SK-N-SH treated with all-trans-retinoic acid at 6 μM for 48 hours (cell line): ENCODE measurements at regions not wholly inside any gene's neighbourhood (a gene's known extent, or its start where the extent isn't known, plus 50 kb on each side); places are given as distances from the start of the nearest gene placed in this dataset.

Experiments used
- ATAC-seq: fragments of 200-7000 bp; cut with Tn5 transposase; 3 replicates; pipeline ENCODE4 v1.9.1; 2020; ENCODE audit warnings: mild to moderate bottlenecking, moderate library complexity
- ARNTL ChIP-seq: fragments of 450-650 bp; formaldehyde crosslinking; IDR thresholded peaks from 2 replicates; pipeline ENCODE4 v1.5.0; 2020; ENCODE audit warnings: low read depth, mild to moderate bottlenecking, moderate library complexity, borderline replicate concordance
- BACH2 ChIP-seq: fragments of 250-450 bp; sonication (Bioruptor Pico); IDR thresholded peaks from 2 replicates; pipeline ENCODE4 v1.9.0; 2021; ENCODE audit warnings: mild to moderate bottlenecking, borderline replicate concordance
- CREB5 ChIP-seq: fragments of 250-450 bp; sonication (Bioruptor Pico); IDR thresholded peaks from 2 replicates; pipeline ENCODE4 v1.5.1; 2020; ENCODE audit warnings: low read depth, mild to moderate bottlenecking, moderate library complexity
- CSDC2 ChIP-seq: fragments of 250-450 bp; sonication (Bioruptor Pico); IDR thresholded peaks from 2 replicates; pipeline ENCODE4 v1.5.0; 2020; ENCODE audit warnings: mild to moderate bottlenecking, moderate library complexity
- CSRNP3 ChIP-seq: fragments of 250-450 bp; sonication (Bioruptor Pico); IDR thresholded peaks from 2 replicates; pipeline ENCODE4 v1.5.1; 2021; ENCODE audit warnings: mild to moderate bottlenecking, moderate library complexity
- ESRRG ChIP-seq: fragments of 250-450 bp; sonication (Bioruptor Pico); IDR thresholded peaks from 2 replicates; pipeline ENCODE4 v1.6.1; 2021; ENCODE audit warnings: mild to moderate bottlenecking
- GLIS3 ChIP-seq: fragments of 250-450 bp; sonication (Bioruptor Pico); IDR thresholded peaks from 2 replicates; pipeline ENCODE4 v1.5.0; 2020; ENCODE audit warnings: mild to moderate bottlenecking, moderate library complexity
- ISL1 ChIP-seq: fragments of 250-450 bp; sonication (Bioruptor Pico); IDR thresholded peaks from 2 replicates; pipeline ENCODE4 v2.1.2; 2022; ENCODE audit warnings: mild to moderate bottlenecking, moderate library complexity
- OSR1 ChIP-seq: fragments of 250-450 bp; sonication (Bioruptor Pico); IDR thresholded peaks from 2 replicates; pipeline ENCODE4 v1.8.0; 2022; ENCODE audit warnings: moderate library complexity, mild to moderate bottlenecking, inconsistent platforms
- PATZ1 ChIP-seq: fragments of 250-450 bp; sonication (Bioruptor Pico); IDR thresholded peaks from 2 replicates; pipeline ENCODE4 v1.8.0; 2020; ENCODE audit warnings: mild to moderate bottlenecking, moderate library complexity, borderline replicate concordance
- POU6F1 ChIP-seq: fragments of 250-450 bp; sonication (Bioruptor Pico); IDR thresholded peaks from 2 replicates; pipeline ENCODE4 v1.8.0; 2021; ENCODE audit warnings: low read depth, mild to moderate bottlenecking, moderate library complexity, borderline replicate concordance
- PPARA ChIP-seq: fragments of 250-450 bp; sonication (Bioruptor Pico); IDR thresholded peaks from 2 replicates; pipeline ENCODE4 v1.5.0; 2020; ENCODE audit warnings: mild to moderate bottlenecking, borderline replicate concordance
- RARB ChIP-seq: fragments of 250-450 bp; sonication (Bioruptor Pico); IDR thresholded peaks from 2 replicates; pipeline ENCODE4 v1.8.0; 2021; ENCODE audit warnings: mild to moderate bottlenecking, moderate library complexity
- SNAI2 ChIP-seq: fragments of 250-450 bp; sonication (Bioruptor Pico); IDR thresholded peaks from 2 replicates; pipeline ENCODE4 v1.5.0; 2020; ENCODE audit warnings: mild to moderate bottlenecking, moderate library complexity
- TCF4 ChIP-seq: fragments of 250-450 bp; sonication (Bioruptor Pico); IDR thresholded peaks from 2 replicates; pipeline ENCODE4 v1.8.0; 2021; ENCODE audit warnings: mild to moderate bottlenecking, moderate library complexity, borderline replicate concordance
- TOX ChIP-seq: fragments of 250-450 bp; sonication (Bioruptor Pico); IDR thresholded peaks from 2 replicates; pipeline ENCODE4 v1.8.0; 2021; ENCODE audit warnings: mild to moderate bottlenecking, moderate library complexity, borderline replicate concordance
- TSHZ2 ChIP-seq: fragments of 250-450 bp; sonication (Bioruptor Pico); IDR thresholded peaks from 2 replicates; pipeline ENCODE4 v1.5.0; 2020; ENCODE audit warnings: mild to moderate bottlenecking, moderate library complexity
- ZC3H10 ChIP-seq: fragments of 250-450 bp; sonication (Bioruptor Pico); IDR thresholded peaks from 2 replicates; pipeline ENCODE4 v1.5.1; 2021; ENCODE audit warnings: mild to moderate bottlenecking, moderate library complexity
- ZFP3 ChIP-seq: fragments of 250-450 bp; sonication (Bioruptor Pico); IDR thresholded peaks from 2 replicates; pipeline ENCODE4 v1.5.0; 2020; ENCODE audit warnings: mild to moderate bottlenecking, moderate library complexity
- ZFP30 ChIP-seq: fragments of 450-650 bp; formaldehyde crosslinking; IDR thresholded peaks from 2 replicates; pipeline ENCODE4 v1.5.0; 2022; ENCODE audit warnings: mild to moderate bottlenecking, moderate library complexity
- ZNF70 ChIP-seq: fragments of 450-650 bp; formaldehyde crosslinking; IDR thresholded peaks from 2 replicates; pipeline ENCODE4 v1.5.0; 2020; ENCODE audit warnings: mild to moderate bottlenecking, moderate library complexity
- ZNF8 ChIP-seq: fragments of 450-650 bp; formaldehyde crosslinking; IDR thresholded peaks from 2 replicates; pipeline ENCODE4 v1.5.0; 2020; ENCODE audit warnings: mild to moderate bottlenecking, moderate library complexity

GRCh38 chr6:93086351-93086750, 333.0 kb downstream of the EPHA7 start:
- ATAC-seq: no peak
- no peak for TF ChIP-seq OSR1 (CRISPR knock-in tag)
- no peak for TF ChIP-seq ZFP30 (CRISPR knock-in tag)
- TF ChIP-seq CSRNP3: no peak
- TF ChIP-seq BACH2 (CRISPR knock-in tag): no peak
- TF ChIP-seq SNAI2 (CRISPR knock-in tag): no peak
- TF ChIP-seq ISL1: no peak
- no peak for TF ChIP-seq ESRRG (CRISPR knock-in tag)
- no peak for TF ChIP-seq PATZ1 (CRISPR knock-in tag)
- TF ChIP-seq CSDC2 (CRISPR knock-in tag): no peak
- TF ChIP-seq ZNF70 (CRISPR knock-in tag): no peak
- TF ChIP-seq ZFP3 (CRISPR knock-in tag): no peak
- TF ChIP-seq ZC3H10 (CRISPR knock-in tag): no peak
- no peak for TF ChIP-seq RARB (CRISPR knock-in tag)
- TF ChIP-seq ZNF8 (CRISPR knock-in tag): no peak
- TF ChIP-seq GLIS3 (CRISPR knock-in tag): no peak
- TF ChIP-seq ARNTL (CRISPR knock-in tag): no peak

- no peak for ATAC-seq
- TF ChIP-seq ZFP30 (CRISPR knock-in tag): no peak
- no peak for TF ChIP-seq TCF4 (CRISPR knock-in tag)
- no peak for TF ChIP-seq ZC3H10 (CRISPR knock-in tag)
- TF ChIP-seq SNAI2 (CRISPR knock-in tag): no peak
- TF ChIP-seq ZNF70 (CRISPR knock-in tag): no peak
- TF ChIP-seq OSR1 (CRISPR knock-in tag): no peak
- no peak for TF ChIP-seq ZFP3 (CRISPR knock-in tag)
These were observed 335.8 kb downstream of the EPHA7 start for GRCh38 chr6:93083337-93084230.

- no peak for TF ChIP-seq SNAI2 (CRISPR knock-in tag)
- no peak for TF ChIP-seq TOX (CRISPR knock-in tag)
- TF ChIP-seq ZFP30 (CRISPR knock-in tag): no peak
- no peak for TF ChIP-seq ESRRG (CRISPR knock-in tag)
- TF ChIP-seq TSHZ2 (CRISPR knock-in tag): no peak
- TF ChIP-seq ARNTL (CRISPR knock-in tag): no peak
- TF ChIP-seq POU6F1 (CRISPR knock-in tag): no peak
- TF ChIP-seq CSDC2 (CRISPR knock-in tag): no peak
- no peak for TF ChIP-seq TCF4 (CRISPR knock-in tag)
- TF ChIP-seq PATZ1 (CRISPR knock-in tag): no peak
- TF ChIP-seq CREB5 (CRISPR knock-in tag): no peak
- TF ChIP-seq PPARA (CRISPR knock-in tag): no peak
- no peak for TF ChIP-seq ZC3H10 (CRISPR knock-in tag)
- TF ChIP-seq ISL1: no peak
- no peak for TF ChIP-seq RARB (CRISPR knock-in tag)
- no peak for ATAC-seq
These were observed 337.5 kb downstream of the EPHA7 start for GRCh38 chr6:93081901-93082300.
